VCaP (cell line): ENCODE measurements at regions not wholly inside any gene's neighbourhood (a gene's known extent, or its start where the extent isn't known, plus 50 kb on each side); places are given as distances from the start of the nearest gene placed in this dataset.

ENCODE experiments used
- H3K27ac ChIP-seq: fragments of 450-650 bp; 2 replicates; pipeline ENCODE4 v1.5.1; 2017
- CTCF ChIP-seq: fragments of 450-650 bp; conservative IDR thresholded peaks from 2 replicates; pipeline ENCODE4 v1.5.1; 2017; ENCODE audit warnings: mild to moderate bottlenecking, moderate library complexity

- no peak overlapping the region for H3K27ac ChIP-seq
- TF ChIP-seq CTCF = no peak
Observed at GRCh38 chr18:25834061-25834460, 256.4 kb downstream of the SS18 start.

GRCh38 chr18:25832001-25832604 is 258.3 kb downstream of the SS18 start:
- H3K27ac ChIP-seq = no peak overlapping the region
- TF ChIP-seq CTCF = peak; percentile 91

GRCh38 chr18:25831301-25831701 is 259.1 kb downstream of the SS18 start:
- no peak overlapping the region for H3K27ac ChIP-seq
- no peak for TF ChIP-seq CTCF

GRCh38 chr18:25830787-25831186 is 259.6 kb downstream of the SS18 start:
- no peak for TF ChIP-seq CTCF
- no peak overlapping the region for H3K27ac ChIP-seq

GRCh38 chr18:25827961-25828561 is 262.4 kb downstream of the SS18 start:
- no peak overlapping the region for H3K27ac ChIP-seq
- no peak for TF ChIP-seq CTCF

- TF ChIP-seq CTCF = no peak
- H3K27ac ChIP-seq = no peak overlapping the region
Observed at GRCh38 chr18:25827228-25827627, 263.2 kb downstream of the SS18 start.

GRCh38 chr18:25826823-25827222 is 263.6 kb downstream of the SS18 start:
- H3K27ac ChIP-seq = no peak overlapping the region
- no peak for TF ChIP-seq CTCF
